ENCODE measurements at regions not wholly inside any gene's neighbourhood (a gene's known extent, or its start where the extent isn't known, plus 50 kb on each side); places are given as distances from the start of the nearest gene placed in this dataset.

- Histone ChIP-seq H3K27ac (no peak overlapping the region), H3K4me3 (no peak overlapping the region), H3K36me3 (no peaks in the 10 kb centered on the region), H3K4me1 (no peaks in the 10 kb centered on the region), H3K9me3 (peaks cover 0 to 14% of the 10 kb centered on the region in 2 donors), H3K27me3 (no peaks in the 10 kb centered on the region)
- no peak for DNase-seq (ENCODE audit: low spot score)
- no peak for TF ChIP-seq CTCF (IDR thresholded peaks at IDR 0.05)
Observed at GRCh38 chr17:77656054-77656453, 302.4 kb upstream of the TNRC6C start.

- H3K9me3 ChIP-seq = peaks cover 0 to 14% of the 10 kb centered on the region in 2 donors
- no peak overlapping the region for H3K4me3 ChIP-seq
- H3K27ac ChIP-seq = no peak overlapping the region
- DNase-seq (ENCODE audit: low spot score) = no peak
- H3K4me1 ChIP-seq = no peaks in the 10 kb centered on the region
- H3K36me3 ChIP-seq = no peaks in the 10 kb centered on the region
- TF ChIP-seq CTCF (IDR thresholded peaks at IDR 0.05) = no peak
- H3K27me3 ChIP-seq = no peaks in the 10 kb centered on the region
Observed at GRCh38 chr17:77657839-77658238, 300.7 kb upstream of the TNRC6C start.

GRCh38 chr17:77660524-77660923 is 298.0 kb upstream of the TNRC6C start:
- no peak overlapping the region for H3K27ac ChIP-seq
- no peak overlapping the region for H3K4me3 ChIP-seq
- no peaks in the 10 kb centered on the region for H3K27me3 ChIP-seq
- H3K4me1 ChIP-seq = no peaks in the 10 kb centered on the region
- no peak for DNase-seq (ENCODE audit: low spot score)
- TF ChIP-seq CTCF (IDR thresholded peaks at IDR 0.05) = no peak
- H3K36me3 ChIP-seq = no peaks in the 10 kb centered on the region
- H3K9me3 ChIP-seq = peaks cover 0 to 14% of the 10 kb centered on the region in 2 donors

GRCh38 chr17:77662833-77663232 is 295.7 kb upstream of the TNRC6C start:
- no peak overlapping the region for H3K27ac ChIP-seq
- peaks cover 0 to 12% of the 10 kb centered on the region in 2 donors for H3K9me3 ChIP-seq
- H3K36me3 ChIP-seq = no peaks in the 10 kb centered on the region
- H3K4me3 ChIP-seq = no peak overlapping the region
- H3K4me1 ChIP-seq = peaks cover 0 to 11% of the 10 kb centered on the region in 2 donors
- no peak for TF ChIP-seq CTCF (IDR thresholded peaks at IDR 0.05)
- DNase-seq (ENCODE audit: low spot score) = no peak
- no peaks in the 10 kb centered on the region for H3K27me3 ChIP-seq

- Histone ChIP-seq H3K36me3 (no peaks in the 10 kb centered on the region), H3K27me3 (no peaks in the 10 kb centered on the region), H3K27ac (no peak overlapping the region), H3K4me1 (peaks cover 0 to 11% of the 10 kb centered on the region in 2 donors), H3K4me3 (no peak overlapping the region), H3K9me3 (peaks cover 0 to 7% of the 10 kb centered on the region in 2 donors)
- DNase-seq (ENCODE audit: low spot score) = no peak
- no peak for TF ChIP-seq CTCF (IDR thresholded peaks at IDR 0.05)
Observed at GRCh38 chr17:77664097-77664729, 294.3 kb upstream of the TNRC6C start.

- no peaks in the 10 kb centered on the region for H3K36me3 ChIP-seq
- TF ChIP-seq CTCF (IDR thresholded peaks at IDR 0.05) = no peak
- DNase-seq (ENCODE audit: low spot score) = no peak
- no peaks in the 10 kb centered on the region for H3K27me3 ChIP-seq
- H3K4me1 ChIP-seq = peaks cover 0 to 11% of the 10 kb centered on the region in 2 donors
- H3K4me3 ChIP-seq = no peak overlapping the region
- H3K9me3 ChIP-seq = peaks cover 0 to 7% of the 10 kb centered on the region in 2 donors
- no peak overlapping the region for H3K27ac ChIP-seq
Observed at GRCh38 chr17:77665833-77666232, 292.7 kb upstream of the TNRC6C start.

Data from right atrium auricular region (tissue), 2 donors.